ENCODE measurements at regions not wholly inside any gene's neighbourhood (a gene's known extent, or its start where the extent isn't known, plus 50 kb on each side); places are given as distances from the start of the nearest gene placed in this dataset.

- TF ChIP-seq POLR2A (IDR thresholded peaks at IDR 0.05; ENCODE audit: low read length), result no peak
- TF ChIP-seq GATA1 (IDR thresholded peaks at IDR 0.05; ENCODE audit: low read depth, low read length), result no peak
Measured at GRCh38 chr9:129232839-129233591, 55.0 kb upstream of the IER5L start.

All from erythroblast (primary cell).